ENCODE measurements at regions not wholly inside any gene's neighbourhood (a gene's known extent, or its start where the extent isn't known, plus 50 kb on each side); places are given as distances from the start of the nearest gene placed in this dataset.

GRCh38 chr5:74093561-74093960 is 467.6 kb downstream of the ARHGEF28 start (continued):
- TF ChIP-seq ZNF513 (tag by site-specific recombination; IDR thresholded peaks at IDR 0.05): no peak
- no peak for TF ChIP-seq ZIC2 (tag by site-specific recombination; IDR thresholded peaks at IDR 0.05)
- TF ChIP-seq ZFP3 (tag by site-specific recombination; IDR thresholded peaks at IDR 0.05; ENCODE audit: low read depth): no peak
- no peak for TF ChIP-seq ZNF311 (tag by site-specific recombination; IDR thresholded peaks at IDR 0.05; ENCODE audit: borderline replicate concordance)

GRCh38 chr5:74092766-74093165 is 466.8 kb downstream of the ARHGEF28 start:
- no peaks in the 10 kb centered on the region for H3K4me1 ChIP-seq (ENCODE audit: control insufficient read depth, insufficient read depth, low read length)
- H3K27ac ChIP-seq (ENCODE audit: extremely low read depth, low read depth, low read length): no peak overlapping the region
- no peaks in the 10 kb centered on the region for H3K9me3 ChIP-seq (ENCODE audit: control insufficient read depth, insufficient read depth, low read depth, low read length)
- H3K36me3 ChIP-seq (ENCODE audit: control insufficient read depth in 2 of 2, insufficient read depth in 1 of 2, low read length in 2 of 2): no peaks in the 10 kb centered on the region
- ChIA-PET POLR2A (no interaction called here), CTCF (interaction anchor here (0.9 kb wide), 1 partner anchor 10 kb away, joined by 3 read pairs; no protein-coding TSS in a partner anchor)
- TF ChIP-seq ZFP41 (tag by site-specific recombination; IDR thresholded peaks at IDR 0.05; ENCODE audit: borderline replicate concordance) (no peak), GLI2 (tag by site-specific recombination; IDR thresholded peaks at IDR 0.05; ENCODE audit: borderline replicate concordance, low read depth) (no peak), ZNF623 (tag by site-specific recombination; IDR thresholded peaks at IDR 0.05) (no peak), ELK4 (IDR thresholded peaks at IDR 0.05; ENCODE audit: borderline replicate concordance, low read depth, low read length) (no peak), SALL2 (tag by site-specific recombination; IDR thresholded peaks at IDR 0.05; ENCODE audit: borderline replicate concordance) (no peak), ZNF394 (tag by site-specific recombination; IDR thresholded peaks at IDR 0.05; ENCODE audit: borderline replicate concordance) (no peak), ZNF555 (tag by site-specific recombination; conservative IDR thresholded peaks at IDR 0.05) (no peak), ZFP3 (tag by site-specific recombination; IDR thresholded peaks at IDR 0.05; ENCODE audit: low read depth) (no peak)
- no peak overlapping the region for H3K4me3 ChIP-seq (ENCODE audit: low read depth, low read length)

GRCh38 chr5:74085782-74086181 is 459.8 kb downstream of the ARHGEF28 start:
- H3K9me3 ChIP-seq (ENCODE audit: control insufficient read depth, insufficient read depth, low read depth, low read length): no peaks in the 10 kb centered on the region
- ChIA-PET POLR2A (interaction anchor here (0.5 kb wide), 1 partner anchor 15 kb away, joined by 4 read pairs; no protein-coding TSS in a partner anchor), CTCF (no interaction called here)
- no peak for TF ChIP-seq ZNF175 (tag by site-specific recombination; IDR thresholded peaks at IDR 0.05)
- no peak for TF ChIP-seq ZNF571 (tag by site-specific recombination; IDR thresholded peaks at IDR 0.05)
- 0 out of 2 replicates have a peak, but pooled peaks have one; percentile 44 for TF ChIP-seq ZBTB49 (tag by site-specific recombination; IDR thresholded peaks at IDR 0.05; ENCODE audit: low read depth)
- peak; percentile 98 for TF ChIP-seq ZIC2 (tag by site-specific recombination; IDR thresholded peaks at IDR 0.05)
- no peak for TF ChIP-seq GLI4 (tag by site-specific recombination; IDR thresholded peaks at IDR 0.05)
- no peak for TF ChIP-seq ZNF501 (tag by site-specific recombination; IDR thresholded peaks at IDR 0.05)
- TF ChIP-seq INSM2 (tag by site-specific recombination; IDR thresholded peaks at IDR 0.05): no peak
- H3K27ac ChIP-seq (ENCODE audit: extremely low read depth, low read depth, low read length): no peak overlapping the region
- no peaks in the 10 kb centered on the region for H3K36me3 ChIP-seq (ENCODE audit: control insufficient read depth in 2 of 2, insufficient read depth in 1 of 2, low read length in 2 of 2)
- no peaks in the 10 kb centered on the region for H3K4me1 ChIP-seq (ENCODE audit: control insufficient read depth, insufficient read depth, low read length)
- H3K4me3 ChIP-seq (ENCODE audit: low read depth, low read length): no peak overlapping the region

Measured in HEK293 (cell line).